ENCODE measurements at regions not wholly inside any gene's neighbourhood (a gene's known extent, or its start where the extent isn't known, plus 50 kb on each side); places are given as distances from the start of the nearest gene placed in this dataset.

GRCh38 chr9:93822229-93822628 lies 132.9 kb downstream of the BARX1 start:
- TF ChIP-seq POLR2A (IDR thresholded peaks at IDR 0.05) (no peak), CTCF (IDR thresholded peaks at IDR 0.05 in 4 of 5, conservative IDR thresholded peaks at IDR 0.05 in 1 of 5) (no peak)

Data from gastrocnemius medialis (tissue), 4 donors.